DMS53 treated with DMSO at 0.1 percent for 48 hours (cell line): ENCODE measurements at regions not wholly inside any gene's neighbourhood (a gene's known extent, or its start where the extent isn't known, plus 50 kb on each side); places are given as distances from the start of the nearest gene placed in this dataset.
"Not testable (repeated sequence)": the region's sequence is repeated elsewhere in the genome, so short reads cannot be mapped to it uniquely, and the experiment has no call there.

Source experiments
- DNase-seq: peaks from one replicate; lab custom pipeline; 2025; ENCODE audit not compliant: unreplicated experiment; lab: John Stamatoyannopoulos, UW

DNA sequence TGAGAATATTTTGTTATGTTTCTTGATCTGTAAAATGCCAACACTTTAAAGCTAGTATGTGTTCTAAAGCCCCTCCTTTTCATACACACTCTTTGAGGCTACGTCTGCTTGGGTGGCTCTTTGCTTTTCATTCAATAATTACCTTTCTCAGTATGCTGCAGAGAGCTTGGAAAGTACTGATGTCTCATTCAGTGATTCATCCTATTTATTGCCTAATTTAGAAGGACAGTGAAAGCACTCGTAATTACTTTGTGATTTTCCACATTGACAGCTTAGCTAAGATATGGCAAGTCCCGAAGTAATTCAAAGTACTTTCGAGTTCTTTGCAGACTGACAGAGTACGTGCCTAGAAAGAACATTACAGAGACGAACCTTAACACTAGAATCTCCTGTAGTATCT lies 57.2 kb downstream of the BMP15 start:
- DNase-seq = no peak

DNA sequence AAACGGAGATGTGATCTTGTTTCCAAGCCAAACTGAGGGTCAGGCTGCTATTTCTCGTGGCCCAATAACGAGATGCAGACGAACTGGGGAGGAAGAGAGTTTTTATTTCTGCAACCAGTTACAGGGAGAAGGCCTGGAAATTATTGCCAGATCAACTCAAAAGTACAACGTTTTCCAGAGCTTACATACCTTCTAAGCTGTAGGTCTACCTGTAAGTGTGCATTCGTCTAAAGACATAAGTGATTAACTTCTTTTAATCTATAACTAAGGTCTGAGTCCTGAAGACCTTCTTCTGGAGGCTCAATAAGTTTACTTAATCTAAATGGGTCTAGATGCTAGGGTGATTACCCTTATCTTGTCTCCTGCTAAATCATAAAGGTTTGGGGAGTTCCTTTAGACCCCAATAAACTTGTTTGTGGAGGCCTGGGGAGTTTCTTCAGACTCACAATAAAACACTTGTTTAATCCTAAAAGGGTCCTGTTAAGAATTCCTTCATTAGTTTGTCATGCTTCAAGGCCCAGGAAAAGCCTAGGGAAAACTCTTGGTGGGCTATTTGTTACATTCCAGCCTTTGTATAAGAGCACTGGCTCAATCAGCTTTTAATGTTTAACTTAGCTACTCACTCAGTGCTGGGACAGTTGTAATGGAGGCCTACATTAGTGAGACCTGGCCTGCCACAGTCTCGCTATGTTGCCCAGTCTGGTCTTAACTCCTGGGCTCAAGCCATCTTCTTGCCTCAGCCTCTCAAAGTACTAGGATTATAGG lies 58.5 kb downstream of the BMP15 start:
- not testable (repeated sequence) for DNase-seq

DNA sequence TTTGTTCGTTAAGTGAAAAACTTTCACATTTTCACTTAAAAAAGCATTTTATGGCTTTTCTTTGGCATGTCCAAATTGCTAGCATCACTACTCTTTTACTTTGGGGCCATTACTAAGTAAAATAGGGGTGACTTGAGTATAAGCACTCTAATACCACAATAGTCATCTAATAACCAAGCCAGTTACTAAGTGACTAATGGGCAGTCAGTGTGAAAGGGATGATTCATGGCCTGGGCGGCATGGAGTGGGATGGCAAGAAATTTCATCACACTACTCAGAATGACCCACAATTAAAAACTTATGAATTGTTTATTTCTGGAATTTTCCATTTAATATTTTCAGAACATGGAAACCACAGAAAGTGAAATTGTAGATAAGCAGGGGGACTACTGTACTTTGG lies 60.9 kb downstream of the BMP15 start:
- DNase-seq = no peak

DNA sequence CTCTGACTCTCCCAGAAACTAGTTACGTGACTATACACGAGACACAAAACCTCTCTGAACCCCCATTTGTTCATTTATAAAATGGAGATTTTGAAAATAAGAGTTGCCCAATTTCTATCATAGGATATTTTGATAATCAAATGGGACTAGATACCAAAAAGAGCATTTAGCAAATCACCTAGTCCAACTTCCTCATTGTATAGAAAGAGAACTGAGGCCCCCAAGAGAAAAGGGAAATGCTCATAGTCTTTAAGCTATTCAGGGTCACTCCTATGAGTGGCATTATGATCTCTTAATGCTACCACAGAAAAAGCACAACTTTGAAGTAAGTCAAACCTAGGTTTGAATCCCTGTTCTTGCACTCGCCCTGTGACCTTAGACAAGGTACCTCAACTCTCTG lies 62.7 kb downstream of the BMP15 start:
- DNase-seq = no peak

DNA sequence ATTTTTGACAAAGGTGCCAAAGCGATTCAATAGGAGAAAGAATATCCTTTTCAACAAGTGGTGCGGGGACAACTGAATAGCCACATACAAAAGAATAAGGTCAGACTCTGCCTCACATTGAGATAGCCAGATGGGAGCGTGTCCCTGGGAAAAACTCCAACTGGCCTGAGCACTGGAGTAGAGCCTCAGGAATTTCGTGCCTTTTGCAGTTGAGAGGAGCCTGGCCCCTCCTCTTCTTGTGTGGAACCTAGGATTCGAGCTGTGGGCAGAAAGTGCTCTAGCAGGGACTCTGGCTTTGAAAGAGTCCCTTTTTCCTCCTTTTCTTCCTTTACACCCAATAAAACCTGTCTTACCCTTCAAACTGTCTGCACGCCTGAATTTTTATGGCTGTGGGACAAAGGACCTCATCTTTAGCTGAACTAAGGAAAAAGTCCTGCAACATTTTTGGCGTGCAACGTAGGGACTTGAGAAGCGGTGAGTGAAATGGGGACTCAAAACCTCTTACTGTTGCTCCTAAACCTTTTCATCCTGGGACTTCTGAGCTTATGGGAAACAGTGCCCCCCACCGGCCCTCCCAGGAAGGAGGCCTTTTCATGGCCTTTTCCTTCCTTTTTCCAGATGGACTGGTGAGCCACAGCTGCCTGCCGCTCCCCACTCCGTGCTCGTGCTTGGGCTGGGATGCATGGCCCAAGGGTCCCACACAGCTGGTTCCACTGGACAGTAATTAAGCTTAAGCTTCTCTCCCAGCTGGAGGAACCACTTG lies 68.6 kb downstream of the BMP15 start:
- no peak for DNase-seq

DNA sequence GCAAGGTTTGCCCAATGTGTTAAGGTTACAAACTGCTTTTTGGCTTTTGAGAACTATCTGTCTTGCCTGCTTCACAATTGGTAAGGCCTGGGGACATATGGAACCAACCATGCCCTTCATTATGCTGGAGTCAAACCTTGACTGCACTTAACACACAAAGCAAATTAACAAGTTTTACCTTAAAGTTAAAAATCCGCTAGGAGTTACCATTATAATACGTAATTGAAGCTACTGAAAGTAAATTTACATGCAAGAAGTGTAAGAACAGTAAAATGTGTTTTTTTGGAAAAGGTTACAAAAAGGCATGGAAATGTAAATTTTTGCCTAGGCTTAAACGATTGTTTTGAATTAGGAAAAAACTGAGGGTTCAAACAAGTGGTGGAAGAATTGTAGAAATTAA lies 69.7 kb downstream of the BMP15 start:
- DNase-seq = no peak

DNA sequence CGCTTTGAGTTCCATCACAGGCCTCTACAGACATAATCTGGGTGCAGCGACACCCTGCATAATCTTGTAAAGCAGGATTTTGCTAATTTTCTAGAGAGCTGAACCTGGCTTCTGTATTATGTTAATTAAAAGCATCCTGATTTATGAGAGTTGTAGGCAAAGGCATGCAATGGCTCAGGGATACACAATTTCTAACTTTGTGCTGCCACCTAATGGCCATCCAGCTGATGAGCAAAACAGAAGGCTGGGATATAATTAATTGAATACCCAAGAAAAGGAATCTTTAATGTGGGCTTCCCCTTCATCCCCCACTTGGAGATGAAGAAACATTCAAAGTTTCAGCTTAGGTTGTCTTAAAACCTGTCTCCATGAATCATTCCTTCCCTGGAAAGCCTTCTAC lies 78.1 kb downstream of the BMP15 start:
- peak; percentile 31 for DNase-seq

DNA sequence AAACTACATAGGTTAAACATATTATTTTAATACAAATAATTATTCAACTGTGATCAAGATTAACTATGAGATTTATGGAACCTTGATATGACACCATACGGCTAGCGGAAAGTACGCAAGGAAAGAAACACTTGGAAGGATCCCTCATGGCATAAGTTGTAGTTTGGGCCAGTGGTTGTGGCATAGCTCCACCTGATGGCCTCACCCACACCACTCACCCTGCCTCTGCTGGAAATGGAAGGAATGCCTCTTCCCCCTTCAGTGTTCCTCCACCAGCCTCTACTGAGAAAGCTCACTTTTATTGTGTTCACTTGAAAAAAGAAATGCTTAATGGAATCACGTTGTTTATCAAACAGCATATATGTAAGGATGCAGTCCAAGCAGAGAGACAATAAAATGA lies 86.4 kb downstream of the BMP15 start:
- DNase-seq = no peak

DNA sequence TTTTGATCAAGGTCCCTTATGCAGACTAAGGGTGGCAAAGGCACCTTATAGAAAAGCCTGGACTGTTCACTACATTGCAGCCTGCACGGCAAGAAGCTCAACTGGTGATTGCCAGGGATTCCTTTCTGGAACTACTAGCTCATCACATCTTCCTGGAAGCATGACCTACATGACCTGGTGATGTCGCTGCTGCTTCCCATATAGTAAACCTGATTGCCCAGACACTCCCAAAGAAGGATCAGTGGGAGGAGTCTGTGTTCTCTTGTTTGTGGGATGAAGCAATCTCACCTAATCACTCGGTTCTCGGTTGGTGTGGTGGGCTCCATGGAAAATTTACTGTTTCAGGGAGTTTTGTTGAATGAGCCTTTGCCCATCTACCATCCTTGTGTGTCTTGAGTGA lies 89.8 kb downstream of the BMP15 start:
- not testable (repeated sequence) for DNase-seq

DNA sequence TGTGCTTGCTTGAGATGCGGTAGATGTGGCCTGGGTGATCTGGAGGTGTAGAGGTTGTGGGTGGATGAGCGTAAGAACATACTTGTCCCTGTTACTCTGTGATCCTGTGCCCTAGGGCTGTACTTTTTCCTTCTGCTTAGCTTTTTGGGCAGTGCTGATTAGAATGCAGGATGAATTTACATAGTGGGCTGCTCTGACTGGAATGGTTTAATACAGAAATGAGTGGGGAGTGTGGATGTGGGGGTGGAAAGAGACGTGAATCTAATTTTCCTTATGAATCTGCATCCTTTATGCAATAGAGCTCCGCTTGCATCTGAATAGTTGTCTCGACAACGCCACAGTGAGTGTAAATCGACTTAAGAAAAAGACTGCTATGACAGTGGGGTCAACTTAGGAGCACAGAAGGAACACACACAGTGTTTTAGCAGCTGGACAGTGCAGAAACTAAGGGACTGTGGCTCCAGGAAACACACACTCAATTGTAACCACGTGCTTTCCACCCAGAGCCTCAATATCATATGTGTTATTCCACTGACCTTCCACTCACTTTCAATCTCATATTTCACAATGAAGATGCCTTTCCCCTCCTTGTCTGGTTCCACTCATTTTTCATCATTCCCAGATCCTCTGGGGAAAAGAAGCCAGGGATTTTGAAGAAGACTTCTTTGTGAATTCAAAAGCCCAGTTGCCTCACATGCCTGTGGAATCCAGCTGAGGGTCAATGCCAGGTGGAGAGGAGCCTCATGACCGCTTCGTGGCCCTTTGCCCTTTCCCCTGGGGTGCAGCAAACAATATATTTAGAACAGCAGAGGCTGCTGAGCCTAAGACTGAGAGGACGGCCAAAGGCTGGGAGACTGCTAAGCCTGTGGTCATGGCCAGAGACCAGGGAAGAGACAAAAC lies 91.4 kb downstream of the BMP15 start:
- not testable (repeated sequence) for DNase-seq

DNA sequence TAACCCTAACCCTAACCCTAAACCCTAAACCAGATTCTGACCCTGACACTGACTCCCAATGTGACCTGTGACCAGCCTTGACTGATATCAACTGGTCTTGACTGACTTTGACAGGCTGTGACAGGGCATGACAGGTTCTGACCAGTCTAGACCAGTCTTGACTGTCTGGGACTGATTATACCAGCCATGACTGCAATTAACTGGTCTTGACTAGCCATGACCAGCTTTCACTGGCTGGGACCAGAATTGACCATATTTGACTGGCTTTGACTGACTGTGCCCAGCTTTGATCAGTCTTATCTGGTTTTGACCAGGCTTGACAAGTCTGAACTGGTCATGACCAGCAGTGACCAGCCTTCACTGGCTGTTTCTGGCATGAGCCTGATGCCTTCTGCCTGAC lies 95.5 kb downstream of the BMP15 start:
- no peak for DNase-seq

DNA sequence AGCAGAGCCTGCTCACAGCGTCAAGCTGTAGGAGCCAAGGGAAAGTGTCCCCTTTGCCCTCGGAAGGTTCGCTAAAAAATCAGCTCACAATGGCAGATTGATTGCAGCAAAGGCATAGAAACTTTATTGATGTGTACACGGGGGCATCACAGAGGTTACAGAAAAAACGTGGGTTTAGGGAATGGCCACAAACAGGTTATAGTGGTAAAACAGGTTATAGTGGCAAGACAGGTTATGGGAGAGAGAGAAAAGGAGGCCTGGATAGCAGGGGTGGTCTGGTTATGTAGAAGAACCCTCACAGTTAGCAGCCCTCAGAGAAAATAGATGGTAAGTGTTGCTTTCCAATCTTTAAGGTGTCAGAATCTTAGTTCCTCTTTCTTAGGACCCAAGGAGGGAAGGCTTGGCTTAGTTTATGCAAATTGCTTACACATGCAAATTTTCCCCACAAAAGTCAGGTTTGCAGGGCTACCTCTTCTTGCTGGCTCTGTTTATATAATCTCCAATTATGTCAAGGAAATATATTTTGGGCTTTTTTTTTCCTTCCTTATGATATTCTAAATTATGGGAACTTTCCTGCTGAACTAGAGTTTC lies 113.7 kb downstream of the BMP15 start:
- no peak for DNase-seq

DNA sequence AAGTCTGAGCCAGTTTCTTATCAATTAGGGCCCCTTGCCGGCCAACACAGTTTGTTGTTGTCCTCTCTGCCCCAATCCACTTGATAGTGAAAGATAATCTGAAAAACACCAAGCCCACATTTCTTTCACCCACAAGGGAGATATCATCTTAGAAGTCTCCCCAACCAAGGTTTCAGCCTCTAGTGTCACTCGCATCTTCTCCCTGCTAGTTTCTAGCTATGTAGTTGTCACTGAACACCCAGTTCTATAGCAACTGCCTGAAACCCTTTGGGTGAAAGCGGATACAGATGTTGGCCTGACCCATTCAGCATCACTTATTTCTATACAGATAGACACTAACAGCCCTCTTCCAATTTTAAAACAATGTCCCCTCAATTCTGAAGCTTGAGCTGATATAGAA lies 116.3 kb downstream of the BMP15 start:
- no peak for DNase-seq

DNA sequence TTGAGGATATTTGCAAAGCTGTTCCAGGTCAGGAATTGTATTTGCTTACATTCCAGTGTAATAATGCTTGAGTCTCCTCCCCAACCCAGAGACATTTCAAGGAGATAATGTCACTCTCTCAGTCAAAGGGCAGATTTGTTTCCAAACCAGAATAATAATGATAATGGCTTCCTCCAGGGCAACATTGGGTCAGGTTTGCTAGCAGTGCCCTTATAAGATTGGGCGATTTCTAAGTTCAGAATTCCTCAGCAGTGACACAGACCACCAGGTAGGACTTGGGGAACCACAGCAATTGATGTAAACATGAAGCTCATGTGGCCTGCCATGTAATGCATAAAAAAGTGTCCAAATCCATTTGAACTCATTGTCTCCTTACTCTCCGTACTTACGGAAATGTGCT lies 125.2 kb downstream of the BMP15 start:
- no peak for DNase-seq

DNA sequence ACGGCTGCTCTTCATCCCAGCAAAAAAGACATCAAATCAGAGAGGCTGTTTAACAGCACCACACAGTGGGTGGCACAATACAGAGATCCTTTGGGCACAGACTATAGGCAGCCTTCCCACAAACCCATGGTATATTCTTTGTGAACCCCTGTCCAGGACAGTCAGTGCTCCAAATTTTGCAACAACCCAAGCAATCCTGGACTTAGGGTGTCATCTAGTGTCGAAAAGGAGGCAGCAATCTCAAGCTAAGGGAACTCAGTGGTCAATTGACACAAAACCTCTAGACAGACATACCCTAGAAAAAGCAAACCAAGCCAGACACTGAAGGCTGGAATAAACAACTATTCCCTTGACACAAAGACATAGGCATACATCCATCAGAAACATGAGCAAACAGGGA lies 137.4 kb downstream of the BMP15 start:
- DNase-seq = no peak

DNA sequence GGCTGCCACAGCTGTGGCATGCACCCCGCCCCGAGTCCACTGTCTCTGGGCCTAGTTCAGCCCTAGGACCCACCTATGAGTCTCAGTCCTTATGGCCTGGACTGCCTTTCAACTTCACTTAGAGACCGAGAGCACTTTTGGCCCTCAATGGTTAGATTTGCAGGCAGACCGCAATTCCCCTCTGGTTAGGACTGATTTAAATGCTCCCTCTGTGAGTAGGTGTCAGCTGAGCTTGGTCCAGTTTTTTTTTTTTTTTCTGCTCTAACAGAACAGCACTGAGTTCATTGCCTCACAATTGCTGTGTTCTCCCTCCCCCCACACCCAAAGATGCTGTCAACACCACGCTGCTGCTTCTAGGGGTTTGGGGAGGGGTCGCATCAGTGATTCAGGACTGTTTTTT lies 143.2 kb downstream of the BMP15 start:
- no peak for DNase-seq

DNA sequence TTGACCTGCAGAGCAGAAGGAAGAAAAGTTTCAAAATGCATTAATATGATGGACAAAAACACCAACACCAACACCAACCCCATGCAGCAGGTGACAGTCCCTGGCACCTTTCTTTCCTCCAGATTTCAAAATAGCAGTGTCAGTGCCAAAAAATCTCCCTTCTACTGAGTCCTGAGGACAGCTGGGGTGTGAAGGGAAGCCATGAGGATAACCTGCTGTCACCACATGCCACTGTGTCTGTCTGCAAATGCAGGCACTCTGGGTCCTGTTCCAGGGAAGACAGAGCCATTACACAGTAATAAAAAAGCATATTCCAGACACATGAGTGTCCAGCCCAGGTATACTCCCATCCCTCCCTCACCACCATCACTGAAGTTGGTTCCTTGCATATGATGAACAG lies 187.5 kb downstream of the BMP15 start:
- no peak for DNase-seq

DNA sequence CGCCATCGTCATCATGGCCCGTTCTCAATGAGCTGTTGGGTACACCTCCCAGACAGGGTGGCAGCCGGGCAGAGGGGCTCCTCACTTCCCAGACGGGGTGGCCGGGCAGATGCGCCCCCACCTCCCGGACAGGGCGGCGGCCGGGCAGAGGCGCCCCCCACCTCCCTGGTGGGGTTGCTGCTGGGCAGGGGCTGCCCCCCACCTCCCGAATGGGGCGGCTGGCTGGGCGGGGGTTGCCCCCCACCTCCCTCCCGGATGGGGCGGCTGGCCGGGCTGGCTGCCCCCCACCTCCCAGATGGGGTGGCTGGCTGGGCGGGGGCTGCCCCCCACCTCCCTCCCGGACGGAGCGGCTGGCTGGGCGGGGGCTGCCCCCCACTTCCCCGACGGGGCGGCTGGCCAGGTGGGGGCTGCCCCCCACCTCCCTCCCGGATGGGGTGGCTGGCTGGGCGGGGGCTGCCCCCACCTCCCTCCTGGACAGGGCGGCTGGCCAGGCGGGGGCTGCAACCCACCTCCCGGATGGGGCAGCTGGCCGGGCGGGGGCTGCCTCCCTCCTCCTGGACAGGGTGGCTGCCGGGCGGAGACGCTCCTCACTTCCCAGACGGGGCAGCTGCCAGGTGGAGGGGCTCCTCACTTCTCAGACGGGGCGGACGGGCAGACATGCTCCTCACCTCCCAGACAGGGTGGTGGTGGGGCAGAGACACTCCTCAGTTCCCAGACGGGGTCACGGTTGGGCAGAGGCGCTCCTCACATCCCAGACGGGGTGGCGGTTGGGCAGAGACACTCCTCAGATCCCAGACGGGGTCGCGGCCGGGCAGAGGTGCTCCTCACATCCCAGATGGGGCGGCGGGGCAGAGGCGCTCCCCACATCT lies 208.8 kb downstream of the BMP15 start:
- not testable (repeated sequence) for DNase-seq

DNA sequence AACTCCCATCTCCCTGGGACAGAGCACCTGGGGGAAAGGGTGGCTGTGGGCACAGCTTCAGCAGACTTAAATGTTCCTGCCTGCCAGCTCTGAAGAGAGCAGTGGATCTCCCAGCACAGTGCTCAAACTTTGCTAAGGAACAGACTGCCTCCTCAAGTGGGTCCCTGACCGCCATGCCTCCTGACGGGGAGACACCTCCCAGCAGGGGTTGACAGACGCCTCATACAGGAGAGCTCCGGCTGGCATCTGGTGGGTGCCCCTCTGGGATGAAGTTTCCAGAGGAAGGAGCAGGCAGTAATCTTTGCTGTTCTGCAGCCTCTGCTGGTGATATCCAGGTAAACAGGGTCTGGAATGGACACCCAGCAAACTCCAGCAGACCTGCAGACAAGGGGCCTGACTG lies 206.9 kb upstream of the NUDT10 start:
- not testable (repeated sequence) for DNase-seq

DNA sequence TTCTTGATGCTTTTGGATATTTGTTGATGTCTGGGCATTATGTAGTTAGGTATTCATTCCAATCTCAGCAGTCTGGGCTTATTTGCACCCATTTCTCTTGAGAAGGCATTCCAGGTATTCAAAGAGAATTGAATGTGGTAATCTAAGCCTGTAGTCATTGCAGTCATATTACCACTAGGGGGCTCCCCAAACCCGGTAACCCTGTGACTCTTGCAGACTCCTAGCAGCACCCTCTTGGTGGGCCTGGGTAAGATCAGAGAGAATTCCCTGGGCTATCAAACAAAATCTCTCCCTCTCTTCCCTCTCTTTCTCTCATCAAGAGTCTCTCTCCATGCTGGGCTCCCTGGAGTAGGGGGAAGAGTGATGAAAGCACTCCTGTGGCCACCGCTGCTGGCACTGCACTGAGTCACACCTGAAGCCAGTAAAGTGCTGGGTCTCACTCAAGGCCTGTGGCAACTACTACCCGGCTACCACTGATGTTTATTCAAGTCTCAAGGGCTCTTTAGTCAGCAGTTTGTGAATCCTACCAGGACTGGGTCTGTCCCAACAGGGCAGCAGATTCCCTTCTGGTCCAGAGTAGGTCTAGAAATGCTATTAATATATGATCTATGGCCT lies 187.7 kb upstream of the NUDT10 start:
- peak; percentile 50 for DNase-seq
